Left cardiac atrium (tissue), 4 donors: ENCODE measurements at regions not wholly inside any gene's neighbourhood (a gene's known extent, or its start where the extent isn't known, plus 50 kb on each side); places are given as distances from the start of the nearest gene placed in this dataset.
"Not testable (repeated sequence)": the region's sequence is repeated elsewhere in the genome, so short reads cannot be mapped to it uniquely, and the experiment has no call there.

Experiments
- ATAC-seq, 2 donors: fragments of 200-7000 bp; cut with Tn5 transposase; one replicate each; pipeline ENCODE4 v1.9.1; 2020; ENCODE audit warnings: mild to moderate bottlenecking in 2 of 2, moderate library complexity in 2 of 2
- DNase-seq: peaks from one replicate; pipeline ENCODE4 v3.0.0-alpha.2; 2020
- intact Hi-C, 2 donors: fragments of 100-400 bp; cut with DNase I; formaldehyde crosslinking; loops; one replicate each; pipeline versions ENCODE4 v1.14.1 to v1.15.1; 2022 to 2023
- donor health status: DM: no; HTN: yes; CAD: no.
- donor health status: DM: no; HTN: yes; CAD: no; lungs with severe emphysema.
- donor health status: DM: yes; HTN: yes; CAD: no.
- donor health status: Dilated cardiomyopathy.

DNA sequence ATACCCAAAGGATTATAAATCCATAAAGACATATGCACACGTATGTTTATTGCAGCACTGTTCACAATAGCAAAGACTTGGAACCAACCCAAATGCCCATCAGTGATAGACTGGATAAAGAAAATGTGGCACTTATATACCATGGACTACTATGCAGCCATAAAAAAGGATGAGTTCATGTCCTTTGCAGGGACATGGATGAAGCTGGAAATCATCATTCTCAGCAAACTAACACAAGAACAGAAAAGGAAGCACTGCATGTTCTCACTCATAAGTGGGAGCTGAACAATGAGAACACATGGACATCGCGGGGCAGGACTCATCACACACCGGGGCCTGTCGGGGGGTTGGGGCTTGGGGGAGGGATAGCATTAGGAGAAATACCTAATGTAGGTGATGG lies 108.2 kb downstream of the C16orf95 start:
- intact Hi-C loops, ATAC-seq, DNase-seq: not testable (repeated sequence)

- intact Hi-C loops = no loop called here
- no peak for ATAC-seq
- DNase-seq = no peak
These were observed 107.2 kb downstream of the C16orf95 start for GRCh38 chr16:87209808-87210512.

GRCh38 chr16:87210894-87211293 lies 106.3 kb downstream of the C16orf95 start:
- ATAC-seq (no peak), DNase-seq (no peak)
- intact Hi-C loops = no loop called here

DNA sequence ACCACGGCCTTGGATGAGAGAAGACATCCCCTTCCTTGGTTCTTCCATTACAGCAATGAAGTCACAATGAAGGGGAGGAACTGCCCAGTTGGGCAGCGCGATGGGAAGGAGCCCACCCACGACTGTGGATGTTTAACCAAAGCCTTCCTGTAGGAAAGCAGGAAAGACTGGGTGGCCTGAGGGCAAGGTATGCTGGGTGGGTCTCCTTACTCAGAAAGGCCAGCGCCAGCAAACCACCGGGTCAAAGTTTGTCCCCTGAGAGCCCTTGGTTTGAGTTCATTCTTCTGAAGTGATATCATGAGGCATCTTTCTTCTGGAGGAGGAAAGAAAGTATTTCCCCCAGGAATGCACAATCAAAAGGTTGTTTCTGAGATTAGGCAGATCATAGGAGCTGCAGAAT lies 105.2 kb downstream of the C16orf95 start:
- intact Hi-C loops = no loop called here
- no peak for ATAC-seq
- DNase-seq = no peak

DNA sequence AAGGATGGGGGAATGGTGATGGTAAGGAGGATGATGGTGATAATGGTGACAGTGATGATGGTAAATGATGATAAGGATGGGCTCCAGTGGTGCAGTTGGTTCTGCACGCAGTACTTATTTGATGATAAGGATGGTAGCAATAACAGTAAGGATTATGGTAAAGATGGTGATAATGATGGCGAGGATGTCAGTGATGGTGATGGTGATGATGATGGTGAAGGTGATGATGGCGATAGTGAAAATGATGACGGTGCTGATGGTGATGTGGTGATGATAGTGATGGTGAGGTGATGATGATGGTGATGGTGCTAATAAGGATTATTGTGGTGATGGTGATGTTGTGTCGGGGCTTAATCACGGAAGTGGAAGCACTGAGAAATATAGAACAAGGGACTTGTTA lies 103.7 kb downstream of the C16orf95 start:
- intact Hi-C loops = no loop called here
- ATAC-seq = no peak

GRCh38 chr16:87216148-87216840 lies 100.9 kb downstream of the C16orf95 start:
- intact Hi-C loops = no loop called here
- DNase-seq (no peak), ATAC-seq (no peak)

More for the DNA sequence above, 103.7 kb downstream of the C16orf95 start:
- DNase-seq = no peak

DNA sequence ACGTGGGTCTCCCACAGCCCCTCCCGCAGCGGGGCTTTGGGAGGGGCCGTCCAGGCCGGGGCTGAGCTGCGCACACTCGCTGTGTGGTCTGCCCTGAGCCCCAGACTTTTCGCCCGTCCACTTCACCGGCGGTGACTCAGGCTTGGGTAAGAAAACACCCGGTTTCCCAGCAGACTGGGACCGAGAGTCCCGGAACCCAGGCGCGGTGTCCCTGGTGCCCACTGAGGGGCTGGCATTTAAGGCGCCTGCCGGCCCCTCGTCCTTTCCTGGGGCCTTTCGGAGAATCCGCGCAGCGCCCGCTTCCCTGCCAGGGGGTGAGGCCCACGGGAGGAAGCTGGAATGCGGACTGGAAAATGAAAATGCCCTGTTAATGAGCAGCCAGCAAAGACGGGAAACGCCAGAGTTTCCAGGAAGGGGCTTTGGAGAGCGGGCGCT lies 100.3 kb downstream of the C16orf95 start:
- no peak for DNase-seq
- intact Hi-C loops = no loop called here
- no peak for ATAC-seq

GRCh38 chr16:87217802-87218201 lies 99.4 kb downstream of the C16orf95 start:
- intact Hi-C loops, DNase-seq, ATAC-seq: not testable (repeated sequence)

- intact Hi-C loops = no loop called here
- ATAC-seq (no peak), DNase-seq (no peak)
These were observed 98.7 kb downstream of the C16orf95 start for GRCh38 chr16:87218281-87219055.

DNA sequence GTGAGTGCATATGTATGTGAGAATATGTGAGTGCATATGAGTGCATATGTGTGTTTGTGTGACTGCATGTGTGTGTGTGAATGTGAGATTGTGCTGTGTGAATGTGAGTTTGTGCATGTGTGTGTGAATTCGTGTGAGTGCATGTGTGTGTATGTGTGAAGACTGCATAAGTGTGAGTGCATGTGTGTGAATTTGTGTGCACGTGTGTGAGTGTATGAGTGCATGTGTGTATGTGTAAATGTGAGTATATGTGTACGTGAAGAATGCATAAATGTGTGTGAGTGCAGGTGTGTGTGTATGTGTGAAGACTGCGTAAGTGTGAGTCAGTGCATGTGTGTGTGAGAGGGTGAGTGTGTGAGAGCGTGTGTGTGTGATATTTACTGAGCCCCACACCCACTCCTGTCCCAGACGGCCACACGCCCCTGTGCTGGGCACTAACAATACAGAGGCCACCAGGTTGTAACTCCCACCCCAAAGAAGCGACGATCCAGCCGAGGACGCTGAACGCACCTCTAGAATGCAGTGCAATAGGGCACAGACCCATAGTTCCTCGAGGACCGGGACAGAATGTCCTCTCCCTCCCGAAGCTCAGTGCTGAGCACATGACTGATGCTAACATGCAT lies 97.8 kb downstream of the C16orf95 start:
- DNase-seq (no peak), ATAC-seq (no peak)
- intact Hi-C loops = no loop called here

- no peak for DNase-seq
- intact Hi-C loops = no loop called here
- no peak for ATAC-seq
These were observed 95.6 kb downstream of the C16orf95 start for GRCh38 chr16:87221633-87222032.

DNA sequence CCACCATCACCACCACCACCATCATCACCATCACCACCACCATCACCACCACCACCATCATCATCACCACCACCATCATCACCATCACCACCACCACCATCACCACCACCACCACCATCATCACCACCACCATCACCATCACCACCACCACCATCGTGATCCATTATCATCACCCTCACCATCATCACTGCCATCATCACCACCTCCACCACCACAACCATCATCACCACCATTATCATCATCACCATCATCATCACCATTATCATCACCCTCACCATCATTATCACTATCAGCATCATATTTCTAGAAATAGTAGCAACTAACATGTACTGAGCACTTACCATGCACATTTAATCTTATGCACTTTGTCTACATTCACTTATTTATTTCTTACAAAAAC lies 94.9 kb downstream of the C16orf95 start:
- ATAC-seq (no peak), DNase-seq (no peak)
- intact Hi-C loops = no loop called here

GRCh38 chr16:87223656-87224248 lies 93.4 kb downstream of the C16orf95 start:
- no peak for ATAC-seq
- intact Hi-C loops = no loop called here
- DNase-seq = no peak

- intact Hi-C loops = no loop called here
- DNase-seq (no peak), ATAC-seq (peak in 1 of 2 donors; percentile 52)
These were observed 90.3 kb downstream of the C16orf95 start for GRCh38 chr16:87226926-87227295.

- DNase-seq (peak; percentile 51), ATAC-seq (peak; percentile 86 to 89)
- intact Hi-C loops = no loop called here
These were observed 89.8 kb downstream of the C16orf95 start for GRCh38 chr16:87227296-87227951.

DNA sequence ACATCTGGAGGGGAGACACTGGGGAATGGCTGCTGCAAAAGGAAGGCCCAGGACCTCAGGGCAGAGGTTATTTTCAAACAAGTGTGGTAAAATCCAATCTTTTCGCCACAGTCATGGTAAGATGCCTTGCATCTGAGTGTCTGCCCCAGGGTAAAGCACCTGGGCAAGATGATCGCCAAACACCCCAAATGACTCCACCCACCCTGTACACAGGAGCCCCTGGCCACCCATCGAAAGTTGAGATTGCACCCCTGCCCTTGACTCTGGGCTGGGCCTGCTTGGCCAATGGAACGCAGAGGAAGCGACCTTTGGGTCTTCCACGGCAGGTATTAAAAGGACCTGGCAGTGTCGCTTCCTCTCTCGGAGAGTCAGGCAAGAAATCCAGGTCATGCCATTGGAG lies 88.8 kb downstream of the C16orf95 start:
- intact Hi-C loops = no loop called here
- DNase-seq (no peak), ATAC-seq (no peak)

GRCh38 chr16:87229230-87230188 lies 87.7 kb downstream of the C16orf95 start:
- no peak for DNase-seq
- no peak for ATAC-seq
- intact Hi-C loops = no loop called here

DNA sequence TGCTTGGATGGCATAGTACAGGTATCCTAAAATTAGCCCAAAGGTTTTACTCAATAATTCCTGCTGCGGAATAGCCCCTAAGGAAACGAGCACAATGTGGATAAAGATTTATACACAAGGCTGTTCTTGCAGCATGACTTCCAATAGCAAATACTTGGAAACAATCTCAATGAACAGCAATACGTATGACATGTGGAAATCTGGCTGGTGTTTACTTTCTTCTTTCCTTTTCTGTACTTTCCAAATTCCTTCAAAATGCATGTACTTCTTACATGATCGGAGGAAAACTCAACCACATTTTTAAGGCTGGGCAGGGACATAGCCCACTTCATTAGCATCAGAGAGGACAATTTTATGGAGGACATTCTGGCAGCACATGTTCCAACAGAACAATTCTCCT lies 86.6 kb downstream of the C16orf95 start:
- DNase-seq = no peak
- no peak for ATAC-seq
- intact Hi-C loops = no loop called here
